KG1 (cell line): ENCODE measurements at regions not wholly inside any gene's neighbourhood (a gene's known extent, or its start where the extent isn't known, plus 50 kb on each side); places are given as distances from the start of the nearest gene placed in this dataset.
"Not testable (repeated sequence)": the region's sequence is repeated elsewhere in the genome, so short reads cannot be mapped to it uniquely, and the experiment has no call there.

Experiments used
- DNase-seq: peaks from one replicate; lab custom pipeline; 2025; lab: John Stamatoyannopoulos, UW

DNA sequence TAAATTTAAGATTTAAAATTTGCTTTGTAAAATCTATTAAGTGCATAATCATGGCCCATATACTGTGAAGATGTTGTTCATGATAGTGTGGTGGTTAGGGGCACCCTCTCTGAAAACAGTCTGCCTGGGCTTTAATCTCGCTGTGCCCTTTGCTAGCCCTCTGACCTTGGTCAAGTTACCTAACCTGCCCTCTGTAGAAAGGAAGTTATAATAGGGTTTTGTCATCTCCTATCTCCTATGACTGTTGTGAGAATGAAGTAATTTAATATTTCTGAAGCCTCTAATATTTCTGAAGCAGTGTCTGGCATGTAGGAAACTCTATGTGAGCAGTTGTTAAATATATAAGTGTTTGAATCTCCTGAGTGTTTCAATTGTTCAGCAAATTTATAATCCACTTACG is 116.6 kb upstream of the IVNS1ABP start:
- no peak for DNase-seq

DNA sequence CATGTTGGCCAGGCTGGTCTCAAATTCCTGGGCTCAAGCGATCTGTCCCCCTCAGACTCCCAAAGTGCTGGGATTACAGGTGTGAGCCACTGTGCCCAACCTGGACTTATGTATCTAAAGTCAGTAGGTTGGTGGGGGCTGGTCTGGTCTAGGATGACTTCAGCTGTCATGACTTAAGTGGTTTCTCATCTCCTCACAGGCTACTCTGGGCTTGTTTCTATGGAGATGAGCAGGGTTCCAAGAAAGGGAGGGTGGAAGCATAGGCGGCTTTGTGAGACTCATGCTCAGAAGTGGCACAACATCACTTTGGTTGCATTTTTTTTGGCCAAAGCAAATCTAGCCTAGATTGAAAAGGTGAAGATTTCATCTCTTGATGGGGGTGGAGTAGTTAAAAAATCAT is 115.9 kb upstream of the IVNS1ABP start:
- no peak for DNase-seq

DNA sequence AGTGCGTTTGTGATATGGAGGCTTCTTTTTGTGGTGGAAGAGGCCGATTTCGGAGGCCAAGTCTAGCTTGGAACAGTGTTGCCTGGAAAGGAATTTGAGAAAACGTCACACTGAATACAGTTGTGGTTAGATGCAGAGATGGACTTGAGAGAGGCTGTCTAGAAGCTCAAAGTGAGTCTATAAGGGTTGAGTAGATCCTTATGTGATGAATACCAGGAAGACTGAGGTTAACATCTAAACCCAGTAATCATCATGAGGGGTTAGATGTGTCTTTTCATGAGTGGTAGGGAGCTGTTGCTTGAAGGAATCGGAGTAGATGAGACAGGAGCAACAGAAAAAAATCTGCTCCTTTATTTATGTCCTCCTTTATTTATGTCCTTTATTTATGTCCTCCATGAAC is 114.6 kb upstream of the IVNS1ABP start:
- DNase-seq: no peak

DNA sequence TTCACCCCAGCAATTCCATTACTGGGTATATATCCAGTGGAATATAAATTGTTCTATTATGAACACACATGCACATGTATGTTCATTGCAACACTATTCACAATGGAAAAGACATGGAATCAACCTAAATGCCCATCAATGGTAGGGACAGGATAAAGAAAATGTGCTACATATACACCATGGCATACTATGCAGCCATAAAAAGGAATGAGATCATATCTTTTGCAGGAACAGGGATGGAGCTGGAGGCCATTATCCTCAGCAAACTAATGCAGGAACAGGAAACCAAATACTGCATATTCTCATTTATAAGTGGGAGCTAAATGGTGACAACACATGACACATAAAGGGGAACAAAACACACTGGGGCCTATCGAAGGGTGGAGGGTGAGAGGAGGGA is 112.6 kb upstream of the IVNS1ABP start:
- DNase-seq: not testable (repeated sequence)

GRCh38 chr1:185427776-185428175 is 110.7 kb upstream of the IVNS1ABP start:
- no peak for DNase-seq

GRCh38 chr1:185427264-185427663 is 110.2 kb upstream of the IVNS1ABP start:
- DNase-seq: no peak

- DNase-seq: no peak
These were observed 109.8 kb upstream of the IVNS1ABP start for GRCh38 chr1:185426848-185427247.

- DNase-seq: no peak
These were observed 108.1 kb upstream of the IVNS1ABP start for GRCh38 chr1:185425163-185425562.

- DNase-seq: no peak
These were observed 104.6 kb upstream of the IVNS1ABP start for GRCh38 chr1:185421485-185422107.

- no peak for DNase-seq
These were observed 103.6 kb upstream of the IVNS1ABP start for GRCh38 chr1:185420588-185421081.

- no peak for DNase-seq
These were observed 102.7 kb upstream of the IVNS1ABP start for GRCh38 chr1:185419718-185420117.

GRCh38 chr1:185418472-185418871 is 101.4 kb upstream of the IVNS1ABP start:
- no peak for DNase-seq

GRCh38 chr1:185412385-185413087 is 95.5 kb upstream of the IVNS1ABP start:
- no peak for DNase-seq

GRCh38 chr1:185409763-185410528 is 92.9 kb upstream of the IVNS1ABP start:
- no peak for DNase-seq

- DNase-seq: no peak
These were observed 92.3 kb upstream of the IVNS1ABP start for GRCh38 chr1:185409345-185409744.

DNA sequence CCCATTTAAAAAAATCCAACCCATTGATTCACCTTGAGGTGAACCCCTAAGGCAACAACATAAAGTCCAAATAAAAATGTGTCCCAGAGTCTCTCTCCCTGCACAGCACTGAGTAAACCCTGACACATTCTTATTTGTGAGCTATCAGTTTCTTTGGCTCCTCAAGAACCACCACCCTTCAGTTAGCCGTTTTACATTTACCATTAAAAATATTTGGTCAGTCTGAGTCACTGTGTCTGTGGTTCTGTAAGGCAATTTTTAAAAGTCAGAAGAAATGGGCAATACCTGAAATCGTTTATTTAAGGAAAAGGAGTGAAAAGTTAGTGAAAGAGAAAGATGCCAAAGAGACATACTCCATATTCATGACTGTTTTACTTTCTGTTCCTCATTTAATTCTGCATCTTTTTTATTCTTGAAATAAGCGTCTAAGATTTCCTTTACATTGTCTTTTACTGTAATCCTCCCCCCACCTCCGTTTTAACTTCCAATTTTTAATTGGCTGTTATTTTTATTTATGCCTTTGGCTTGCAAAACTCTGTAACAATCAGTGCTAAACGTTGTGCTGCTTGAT is 91.7 kb upstream of the IVNS1ABP start:
- no peak for DNase-seq

DNA sequence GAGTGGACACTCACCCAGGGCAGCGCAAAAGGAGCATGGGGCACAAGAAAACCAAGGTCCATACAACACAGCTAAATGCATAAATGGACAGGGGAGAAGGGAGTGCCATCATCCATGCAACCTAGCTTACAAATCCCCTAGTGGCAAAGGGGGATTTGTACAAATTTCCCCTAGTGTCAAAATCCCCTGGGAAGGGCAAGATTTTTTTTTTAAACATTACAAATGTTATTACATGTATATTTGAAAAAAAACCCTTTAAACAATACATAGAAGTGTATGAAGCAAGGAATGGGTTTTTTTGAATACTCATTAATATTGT is 89.6 kb upstream of the IVNS1ABP start:
- DNase-seq: no peak

- DNase-seq: no peak
These were observed 89.1 kb upstream of the IVNS1ABP start for GRCh38 chr1:185406006-185406690.

GRCh38 chr1:185404907-185405568 is 88.0 kb upstream of the IVNS1ABP start:
- no peak for DNase-seq

GRCh38 chr1:185404291-185404690 is 87.2 kb upstream of the IVNS1ABP start:
- DNase-seq: no peak

DNA sequence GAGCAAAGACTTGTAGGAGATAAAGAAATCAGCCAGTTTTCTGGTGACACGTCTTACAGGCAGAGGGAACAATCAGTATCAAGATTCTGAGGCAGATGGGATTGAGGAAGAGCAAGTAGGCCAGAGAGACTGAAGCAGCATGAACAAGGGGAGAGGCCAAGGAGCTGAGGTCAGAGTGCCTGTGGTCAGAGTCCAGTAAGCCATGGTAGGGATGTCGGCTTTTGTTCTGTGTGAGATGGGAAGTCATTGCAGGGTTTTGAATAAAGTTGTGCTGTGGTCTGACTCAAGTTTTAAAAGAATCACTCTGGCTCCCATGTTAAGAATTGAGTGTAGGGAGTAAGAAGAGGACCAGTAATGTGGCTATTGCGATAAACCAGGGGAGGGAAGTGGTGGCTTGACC is 85.9 kb upstream of the IVNS1ABP start:
- DNase-seq: no peak

DNA sequence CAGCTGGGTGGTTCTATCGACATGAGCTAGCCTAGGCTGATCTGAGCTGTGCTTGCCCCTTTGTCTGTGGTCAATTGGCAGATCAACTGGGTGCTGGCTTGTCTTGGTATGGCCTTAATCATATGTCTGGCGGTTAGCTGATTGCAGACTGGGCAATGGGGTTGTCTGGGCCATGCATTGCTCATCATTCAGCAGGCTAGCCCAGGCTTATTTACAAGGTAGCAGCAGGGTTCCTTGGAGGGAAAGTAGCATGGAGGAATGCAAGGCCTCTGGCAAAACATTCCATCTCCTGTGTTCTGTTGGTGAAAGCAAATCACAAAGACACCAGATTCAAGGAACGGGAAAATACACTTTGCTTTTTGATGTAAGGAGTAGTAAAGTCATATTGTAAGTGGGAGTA is 84.0 kb upstream of the IVNS1ABP start:
- DNase-seq: no peak
